Lower leg skin (tissue), 3 donors: ENCODE measurements at regions not wholly inside any gene's neighbourhood (a gene's known extent, or its start where the extent isn't known, plus 50 kb on each side); places are given as distances from the start of the nearest gene placed in this dataset.

Source experiments
- POLR2A ChIP-seq, 2 donors: fragments of 450-650 bp; IDR thresholded peaks; one replicate each; pipeline ENCODE4 v1.6.1; 2016 to 2017; ENCODE audit warnings: antibody characterized with exemption in 2 of 2, mild to moderate bottlenecking in 1 of 2, moderate library complexity in 1 of 2
- TF ChIP-seq, protein P1 (sequence below), 3 donors: fragments of 450-650 bp; IDR thresholded peaks; one replicate each; pipeline ENCODE4 v1.5.1; 2016; ENCODE audit warnings: antibody characterized with exemption in 3 of 3, mild to moderate bottlenecking in 3 of 3, moderate library complexity in 2 of 3

GRCh38 chr6:164005004-164005711, 590.6 kb downstream of the QKI start:
- TF ChIP-seq, protein P1, sequence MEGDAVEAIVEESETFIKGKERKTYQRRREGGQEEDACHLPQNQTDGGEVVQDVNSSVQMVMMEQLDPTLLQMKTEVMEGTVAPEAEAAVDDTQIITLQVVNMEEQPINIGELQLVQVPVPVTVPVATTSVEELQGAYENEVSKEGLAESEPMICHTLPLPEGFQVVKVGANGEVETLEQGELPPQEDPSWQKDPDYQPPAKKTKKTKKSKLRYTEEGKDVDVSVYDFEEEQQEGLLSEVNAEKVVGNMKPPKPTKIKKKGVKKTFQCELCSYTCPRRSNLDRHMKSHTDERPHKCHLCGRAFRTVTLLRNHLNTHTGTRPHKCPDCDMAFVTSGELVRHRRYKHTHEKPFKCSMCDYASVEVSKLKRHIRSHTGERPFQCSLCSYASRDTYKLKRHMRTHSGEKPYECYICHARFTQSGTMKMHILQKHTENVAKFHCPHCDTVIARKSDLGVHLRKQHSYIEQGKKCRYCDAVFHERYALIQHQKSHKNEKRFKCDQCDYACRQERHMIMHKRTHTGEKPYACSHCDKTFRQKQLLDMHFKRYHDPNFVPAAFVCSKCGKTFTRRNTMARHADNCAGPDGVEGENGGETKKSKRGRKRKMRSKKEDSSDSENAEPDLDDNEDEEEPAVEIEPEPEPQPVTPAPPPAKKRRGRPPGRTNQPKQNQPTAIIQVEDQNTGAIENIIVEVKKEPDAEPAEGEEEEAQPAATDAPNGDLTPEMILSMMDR (IDR thresholded peaks at IDR 0.05) = no peak
- no peak for TF ChIP-seq POLR2A (IDR thresholded peaks at IDR 0.05)
